ENCODE measurements at regions not wholly inside any gene's neighbourhood (a gene's known extent, or its start where the extent isn't known, plus 50 kb on each side); places are given as distances from the start of the nearest gene placed in this dataset.

DNA sequence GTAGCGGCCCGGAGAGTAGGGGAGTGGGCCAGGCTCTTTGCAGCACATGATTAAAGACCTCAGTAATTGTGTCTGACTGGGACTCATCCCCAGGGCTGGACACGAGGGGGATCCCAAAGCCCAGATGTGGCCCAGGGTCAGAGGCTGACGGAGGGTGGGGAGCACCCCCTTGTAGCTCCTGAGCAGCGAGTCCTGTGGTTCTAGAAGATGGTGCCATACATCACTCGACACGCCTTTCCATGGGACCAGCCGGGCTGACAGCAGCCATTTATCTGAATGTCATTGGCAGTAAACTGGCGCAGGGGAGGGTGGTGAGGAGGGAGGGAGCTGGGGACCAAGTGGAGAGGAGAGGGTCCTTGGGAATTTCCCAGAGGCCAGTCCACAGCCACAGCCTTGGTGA lies 65.1 kb upstream of the FAM222A start:
- DNase-seq, result no peak

DNA sequence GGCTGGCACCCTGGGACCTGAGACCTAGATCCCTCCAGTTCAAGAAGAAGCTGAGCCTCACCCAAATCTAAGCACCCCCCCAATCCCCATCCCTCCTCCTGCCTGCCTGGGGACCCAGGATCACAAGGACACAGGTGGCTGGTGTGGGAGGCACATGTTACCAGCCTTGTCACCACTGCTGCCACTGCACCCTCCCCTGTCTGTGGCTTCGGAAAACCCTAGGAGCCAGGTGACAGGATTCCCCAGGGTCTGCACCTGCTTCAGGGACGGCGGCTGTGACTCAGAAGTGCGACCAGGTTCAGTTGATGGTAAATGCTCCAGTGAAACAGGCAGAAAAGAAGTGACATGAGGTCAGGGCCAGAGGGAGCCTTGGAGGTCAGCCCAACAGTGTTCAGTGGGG lies 62.8 kb upstream of the FAM222A start:
- peak; percentile 51 for DNase-seq

DNA sequence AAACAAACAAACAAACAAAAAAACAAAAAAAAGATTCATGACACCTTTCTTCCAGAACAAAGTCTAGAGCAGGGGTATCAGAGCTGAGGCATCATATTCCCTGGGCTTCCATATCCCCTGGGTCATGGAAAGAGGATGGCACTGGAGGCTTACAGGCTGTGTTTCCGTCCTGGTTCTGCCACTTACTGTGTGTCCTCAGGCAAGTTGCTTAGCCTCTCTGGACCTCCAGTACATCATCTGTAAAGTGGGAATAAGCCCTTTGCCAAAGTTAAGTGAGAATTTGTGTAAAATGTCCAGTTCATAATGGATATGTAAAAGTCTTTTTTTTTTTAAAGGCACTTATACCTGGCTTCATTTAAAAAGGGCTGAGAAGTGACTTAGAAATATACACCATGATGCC lies 62.0 kb upstream of the FAM222A start:
- no peak for DNase-seq

DNA sequence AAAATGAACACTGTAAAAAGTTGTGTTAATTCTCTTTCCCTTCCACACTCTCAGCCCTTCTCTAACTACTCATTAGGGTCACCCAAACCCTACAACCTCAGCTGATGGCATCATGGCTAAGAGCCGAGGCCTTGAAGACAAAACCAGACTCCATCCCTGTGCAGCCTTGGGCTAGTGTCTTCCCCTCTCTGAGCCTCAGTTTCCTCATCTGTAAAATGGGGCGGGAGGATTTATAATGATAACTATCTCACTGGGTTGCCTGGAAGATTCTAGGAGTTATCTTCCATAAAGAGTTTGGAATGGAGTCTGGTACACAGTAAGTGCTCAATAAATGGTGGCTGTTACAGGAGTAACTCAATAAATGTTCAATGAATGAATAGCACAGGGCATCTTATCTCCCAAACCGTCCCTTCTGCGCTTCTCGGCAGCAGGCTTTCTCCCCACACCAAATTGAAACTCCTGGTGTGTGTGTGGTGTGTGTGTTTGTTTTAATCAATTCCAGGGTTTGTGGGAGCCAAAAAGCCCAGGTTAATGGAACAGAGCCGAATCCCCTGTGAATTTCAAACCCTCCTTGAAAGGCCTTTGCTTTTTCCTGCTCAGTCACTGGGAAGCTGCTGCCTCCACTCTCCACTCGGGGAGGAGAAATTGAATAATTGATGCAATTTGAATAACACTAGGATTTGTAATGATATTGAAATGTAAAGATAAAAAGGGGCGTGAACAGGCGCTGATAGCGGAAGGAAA lies 61.2 kb upstream of the FAM222A start:
- no peak for DNase-seq

DNA sequence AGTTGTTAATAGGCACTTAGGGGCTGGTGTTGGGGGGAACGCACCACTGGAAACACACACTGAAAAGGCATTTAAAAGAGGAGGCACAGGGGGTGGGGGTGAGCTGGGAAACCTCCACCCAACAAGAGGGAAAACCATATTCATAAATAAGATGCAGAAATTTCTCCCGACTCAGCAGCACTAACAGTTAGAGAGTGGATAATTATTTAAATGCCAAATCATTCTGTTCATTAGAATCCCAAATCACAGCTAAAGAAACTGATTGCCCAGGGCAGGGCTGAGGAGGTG lies 60.7 kb upstream of the FAM222A start:
- no peak for DNase-seq

DNA sequence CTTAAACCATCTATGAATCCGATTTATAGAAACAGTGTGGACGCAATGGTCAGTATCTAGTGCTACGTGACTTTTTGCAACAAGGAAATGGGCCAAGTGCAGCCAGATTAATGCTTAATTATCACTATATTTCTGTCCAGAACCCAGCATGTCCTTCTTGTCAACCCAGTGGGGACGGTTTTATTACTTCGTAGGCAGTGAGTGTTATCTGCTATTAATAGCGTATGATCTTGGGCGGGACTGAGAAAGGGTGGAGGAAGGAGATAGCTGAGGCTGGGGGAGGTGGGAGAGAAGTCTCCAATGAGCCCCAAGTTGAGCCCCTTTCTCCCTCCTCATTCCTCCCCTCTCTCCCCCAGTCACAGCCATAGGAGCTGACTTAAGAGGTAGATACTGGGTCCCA lies 59.7 kb upstream of the FAM222A start:
- no peak for DNase-seq

DNA sequence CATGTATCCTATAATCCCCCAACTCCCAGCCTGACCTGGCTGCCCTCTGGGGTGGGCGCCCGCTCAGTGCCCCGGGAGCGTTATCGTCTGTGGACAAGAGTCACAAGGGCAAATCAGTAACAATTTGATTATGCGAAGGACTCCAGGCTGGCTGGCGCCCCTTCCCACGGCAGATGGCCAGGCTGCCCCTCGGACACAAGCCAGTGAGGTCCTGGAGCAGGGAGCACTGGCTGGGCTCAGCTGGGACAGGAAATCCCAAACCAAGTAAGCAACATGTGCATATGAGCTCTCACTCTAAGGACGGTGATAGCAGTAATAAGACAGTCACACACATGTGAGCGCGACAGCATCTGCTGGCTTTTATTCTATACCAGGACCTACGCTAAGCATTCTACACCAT lies 59.3 kb upstream of the FAM222A start:
- DNase-seq, result no peak

DNA sequence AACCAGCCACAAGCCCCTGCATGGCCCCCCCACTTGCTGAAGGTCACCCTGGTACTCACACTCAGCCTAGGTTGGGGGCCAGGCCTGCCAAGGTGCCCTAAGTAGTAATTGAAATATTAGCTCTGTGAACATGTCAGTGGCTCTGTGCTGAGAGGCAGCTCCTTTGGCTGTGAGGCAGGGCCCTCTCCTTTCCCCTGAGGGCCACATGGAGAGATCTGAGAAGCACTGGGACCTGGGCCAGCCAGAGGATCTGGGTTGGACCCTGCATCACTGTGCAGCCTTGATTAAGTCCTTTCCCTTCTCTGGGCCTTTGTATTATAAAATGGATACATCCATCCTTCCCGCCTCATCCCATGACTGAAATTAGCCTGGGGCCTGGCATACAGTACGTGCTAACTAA lies 58.0 kb upstream of the FAM222A start:
- DNase-seq, result no peak

DNA sequence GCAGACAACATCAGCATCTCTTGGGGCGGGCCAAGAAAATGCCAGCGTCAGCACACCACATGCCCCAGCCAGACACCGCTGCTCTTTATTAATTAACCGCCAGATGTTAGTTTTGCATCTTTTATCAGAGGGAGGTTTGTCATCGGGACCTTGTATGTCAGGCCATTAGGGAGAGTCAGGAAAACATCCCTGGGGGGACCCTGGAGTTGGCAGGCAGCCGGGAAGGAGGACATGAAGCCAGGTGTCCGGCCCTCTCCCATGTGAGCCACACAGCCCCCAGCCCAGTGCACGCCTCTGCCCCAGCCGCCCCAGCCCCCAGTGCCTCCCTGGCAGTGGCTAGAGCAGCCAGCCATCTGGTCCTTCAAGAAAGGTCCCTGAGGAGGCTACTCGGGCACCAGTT lies 56.9 kb upstream of the FAM222A start:
- no peak for DNase-seq

DNA sequence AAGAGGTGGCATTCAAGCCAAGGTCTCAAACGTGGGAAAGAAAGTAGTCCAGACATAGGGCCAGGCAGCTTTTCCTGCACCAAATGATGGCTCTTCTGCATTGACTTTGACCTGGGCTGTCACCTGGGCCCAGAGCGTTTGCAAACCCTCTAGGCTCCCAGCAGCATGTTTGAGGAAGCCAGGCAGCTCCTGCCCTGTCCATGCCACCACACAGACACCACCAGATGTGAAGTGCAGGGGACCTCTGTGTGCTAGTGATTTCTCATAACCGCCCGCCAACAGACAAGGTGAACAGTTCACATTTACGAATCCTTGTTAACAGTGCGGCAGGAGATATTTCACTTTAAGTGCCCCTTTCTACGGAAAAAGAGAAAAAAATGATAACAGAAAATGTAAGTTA lies 49.8 kb upstream of the FAM222A start:
- no peak for DNase-seq
